ENCODE measurements at regions not wholly inside any gene's neighbourhood (a gene's known extent, or its start where the extent isn't known, plus 50 kb on each side); places are given as distances from the start of the nearest gene placed in this dataset.

GRCh38 chr22:48314073-48314472 is 1513.6 kb downstream of the BRD1 start:
- Histone ChIP-seq H3K4me3 (ENCODE audit: low read length) (no peak overlapping the region), H3K4me1 (ENCODE audit: control insufficient read depth, insufficient read depth, low read length) (no peaks in the 10 kb centered on the region), H3K36me3 (ENCODE audit: control insufficient read depth, insufficient read depth, low read length) (no peaks in the 10 kb centered on the region), H3K27ac (ENCODE audit: low read depth, low read length) (no peak overlapping the region), H3K9ac (ENCODE audit: low read length) (no peak overlapping the region), H3K27me3 (ENCODE audit: control insufficient read depth, insufficient read depth, low read length) (no peaks in the 10 kb centered on the region)

DNA sequence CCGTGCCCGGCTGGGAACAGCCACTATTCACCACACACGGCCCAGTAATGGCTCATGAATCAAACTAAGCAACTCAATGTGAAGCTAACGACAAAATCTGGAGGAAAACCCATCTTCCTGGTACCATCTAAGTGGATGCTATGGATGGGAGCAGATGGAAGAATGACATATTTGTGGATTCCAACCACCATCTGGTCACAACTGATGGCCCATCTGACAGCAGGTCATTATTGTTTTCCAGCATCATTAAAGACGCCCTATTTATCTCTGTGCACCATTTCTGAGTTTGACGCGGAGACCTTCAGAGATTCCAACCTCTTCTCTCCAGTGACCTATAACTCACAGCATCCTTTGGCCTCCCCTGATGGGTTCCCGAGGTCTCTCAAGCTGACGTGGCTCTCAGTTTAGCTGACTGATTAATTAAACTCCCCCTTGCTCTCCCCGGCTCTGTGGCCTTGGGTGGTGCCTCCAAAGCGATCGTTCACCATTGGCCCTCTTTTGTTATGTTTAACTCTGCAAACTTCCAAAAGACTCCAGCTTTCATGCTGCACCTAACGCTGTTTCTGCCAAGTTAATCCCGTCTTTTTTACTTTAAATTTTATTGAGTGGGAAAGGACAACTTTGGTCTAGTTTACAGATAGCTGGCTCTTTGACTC is 1514.4 kb downstream of the BRD1 start:
- H3K36me3 ChIP-seq (ENCODE audit: control insufficient read depth, insufficient read depth, low read length), result no peaks in the 10 kb centered on the region
- no peak overlapping the region for H3K27ac ChIP-seq (ENCODE audit: low read depth, low read length)
- H3K4me3 ChIP-seq (ENCODE audit: low read length), result no peak overlapping the region
- no peak overlapping the region for H3K9ac ChIP-seq (ENCODE audit: low read length)
- no peaks in the 10 kb centered on the region for H3K27me3 ChIP-seq (ENCODE audit: control insufficient read depth, insufficient read depth, low read length)
- no peaks in the 10 kb centered on the region for H3K4me1 ChIP-seq (ENCODE audit: control insufficient read depth, insufficient read depth, low read length)

GRCh38 chr22:48310740-48311139 is 1516.9 kb downstream of the BRD1 start:
- no peak overlapping the region for H3K27ac ChIP-seq (ENCODE audit: low read depth, low read length)
- no peak overlapping the region for H3K9ac ChIP-seq (ENCODE audit: low read length)
- H3K27me3 ChIP-seq (ENCODE audit: control insufficient read depth, insufficient read depth, low read length), result no peaks in the 10 kb centered on the region
- no peaks in the 10 kb centered on the region for H3K36me3 ChIP-seq (ENCODE audit: control insufficient read depth, insufficient read depth, low read length)
- H3K4me1 ChIP-seq (ENCODE audit: control insufficient read depth, insufficient read depth, low read length), result no peaks in the 10 kb centered on the region
- no peak overlapping the region for H3K4me3 ChIP-seq (ENCODE audit: low read length)

DNA sequence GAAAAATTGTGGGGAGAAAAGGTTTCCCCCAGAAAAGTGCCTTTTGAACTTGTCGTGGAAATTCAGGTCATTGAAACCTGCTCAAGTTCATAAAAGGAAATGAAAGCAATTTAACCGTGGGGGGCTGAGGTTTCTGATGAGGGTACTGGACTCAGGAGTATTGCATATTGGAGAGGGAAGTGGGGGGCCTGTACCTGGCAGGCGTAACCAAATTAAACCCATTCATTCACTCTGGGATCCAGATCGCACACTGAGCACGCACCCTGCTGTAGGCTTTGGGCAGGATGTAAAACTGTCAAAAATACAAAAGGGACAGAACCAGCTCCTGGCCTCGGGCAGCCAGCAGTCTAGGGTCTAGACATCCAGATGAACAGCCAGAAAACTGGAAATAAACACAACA is 1517.4 kb downstream of the BRD1 start:
- no peak overlapping the region for H3K27ac ChIP-seq (ENCODE audit: low read depth, low read length)
- no peaks in the 10 kb centered on the region for H3K27me3 ChIP-seq (ENCODE audit: control insufficient read depth, insufficient read depth, low read length)
- H3K4me1 ChIP-seq (ENCODE audit: control insufficient read depth, insufficient read depth, low read length), result no peaks in the 10 kb centered on the region
- no peaks in the 10 kb centered on the region for H3K36me3 ChIP-seq (ENCODE audit: control insufficient read depth, insufficient read depth, low read length)
- H3K4me3 ChIP-seq (ENCODE audit: low read length), result no peak overlapping the region
- H3K9ac ChIP-seq (ENCODE audit: low read length), result no peak overlapping the region

DNA sequence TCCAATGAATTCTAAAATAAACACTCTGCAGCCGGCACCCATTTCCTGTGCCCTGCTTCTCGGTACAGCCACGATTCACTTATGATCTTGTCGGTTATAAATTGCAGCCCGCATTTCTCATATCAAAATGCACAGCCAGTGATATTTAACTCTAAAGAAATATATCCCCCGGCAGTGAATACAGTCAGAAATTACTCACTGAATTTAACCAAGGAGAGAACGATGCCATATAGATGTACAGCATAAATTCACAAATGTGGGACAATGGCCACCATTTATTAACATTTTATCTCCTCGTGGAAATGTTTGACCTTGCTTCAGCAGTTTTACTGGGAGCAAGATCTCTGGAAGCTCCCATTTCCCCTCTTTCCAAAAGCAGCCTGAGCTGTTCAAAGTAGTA is 1517.8 kb downstream of the BRD1 start:
- Histone ChIP-seq H3K4me3 (ENCODE audit: low read length) (no peak overlapping the region), H3K27ac (ENCODE audit: low read depth, low read length) (no peak overlapping the region), H3K36me3 (ENCODE audit: control insufficient read depth, insufficient read depth, low read length) (no peaks in the 10 kb centered on the region), H3K4me1 (ENCODE audit: control insufficient read depth, insufficient read depth, low read length) (no peaks in the 10 kb centered on the region), H3K9ac (ENCODE audit: low read length) (no peak overlapping the region), H3K27me3 (ENCODE audit: control insufficient read depth, insufficient read depth, low read length) (no peaks in the 10 kb centered on the region)

DNA sequence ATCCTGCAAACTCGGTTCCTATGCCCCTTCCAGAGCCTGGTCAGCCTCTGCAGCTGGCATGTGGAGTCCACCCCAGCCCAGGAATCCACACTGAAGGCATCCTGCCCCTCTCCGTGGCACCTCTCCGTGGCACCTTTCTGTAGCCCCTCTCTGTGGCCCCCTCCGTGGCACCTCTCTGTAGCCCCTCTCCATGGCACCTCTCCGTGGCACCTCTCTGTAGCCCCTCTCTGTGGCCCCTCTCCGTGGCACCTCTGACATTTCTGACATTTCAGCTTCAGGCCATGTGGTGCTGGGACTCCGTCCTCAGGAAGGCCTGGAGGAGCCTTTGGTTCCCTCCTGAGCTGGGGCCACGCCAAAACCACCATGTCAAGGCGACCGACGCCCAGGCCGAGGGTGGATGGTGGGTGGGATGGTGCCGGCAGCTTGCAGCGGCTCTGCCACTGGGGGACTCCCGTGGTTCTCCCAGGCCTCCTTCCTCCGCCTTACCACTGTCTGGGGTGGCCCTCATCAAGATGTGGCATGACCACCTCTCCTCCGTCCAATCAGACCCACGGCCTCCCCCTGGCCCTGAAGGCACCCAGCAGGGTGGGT is 1518.5 kb downstream of the BRD1 start:
- Histone ChIP-seq H3K36me3 (ENCODE audit: control insufficient read depth, insufficient read depth, low read length) (no peaks in the 10 kb centered on the region), H3K9ac (ENCODE audit: low read length) (no peak overlapping the region), H3K27ac (ENCODE audit: low read depth, low read length) (no peak overlapping the region), H3K4me1 (ENCODE audit: control insufficient read depth, insufficient read depth, low read length) (no peaks in the 10 kb centered on the region), H3K4me3 (ENCODE audit: low read length) (no peak overlapping the region), H3K27me3 (ENCODE audit: control insufficient read depth, insufficient read depth, low read length) (no peaks in the 10 kb centered on the region)

GRCh38 chr22:48307931-48308330 is 1519.7 kb downstream of the BRD1 start:
- Histone ChIP-seq H3K36me3 (ENCODE audit: control insufficient read depth, insufficient read depth, low read length) (no peaks in the 10 kb centered on the region), H3K27me3 (ENCODE audit: control insufficient read depth, insufficient read depth, low read length) (peaks cover 3% of the 10 kb centered on the region), H3K27ac (ENCODE audit: low read depth, low read length) (no peak overlapping the region), H3K4me3 (ENCODE audit: low read length) (no peak overlapping the region), H3K9ac (ENCODE audit: low read length) (no peak overlapping the region), H3K4me1 (ENCODE audit: control insufficient read depth, insufficient read depth, low read length) (no peaks in the 10 kb centered on the region)

DNA sequence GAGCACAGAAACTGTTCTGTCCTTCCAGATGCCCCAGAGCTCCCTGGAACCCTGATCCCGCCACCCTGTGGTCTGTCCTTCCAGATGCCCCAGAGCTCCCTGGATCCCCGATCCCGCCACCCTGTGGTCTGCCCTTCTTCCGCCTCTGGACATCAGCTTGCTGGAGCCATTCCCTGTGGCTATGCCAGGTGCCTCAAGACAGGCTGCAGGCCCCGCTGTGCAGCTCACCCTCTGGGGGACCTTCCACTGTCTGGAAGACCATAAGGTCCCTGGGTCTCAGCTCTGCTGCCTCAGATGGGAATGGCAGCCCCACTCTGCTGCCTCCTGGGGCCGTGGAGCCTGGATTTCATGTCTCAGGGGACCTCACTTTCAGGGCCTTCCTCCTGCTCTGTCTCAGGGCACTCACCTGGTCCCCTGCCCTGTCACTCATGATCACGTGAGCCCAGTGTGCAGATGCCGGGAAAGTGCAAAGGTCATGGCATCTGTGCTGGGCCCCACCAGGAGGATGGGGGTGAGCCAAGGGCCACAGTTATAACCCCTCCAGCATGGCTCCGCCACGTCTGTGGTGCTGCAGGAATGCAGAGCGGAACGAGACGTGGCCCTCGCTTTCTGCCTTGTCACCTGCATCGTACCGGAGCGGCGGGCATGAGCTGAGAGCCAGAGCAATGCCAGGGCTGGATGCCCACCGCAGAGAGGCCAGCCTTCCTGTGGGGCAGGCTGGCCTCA is 1520.7 kb downstream of the BRD1 start:
- no peak overlapping the region for H3K4me3 ChIP-seq (ENCODE audit: low read length)
- no peaks in the 10 kb centered on the region for H3K36me3 ChIP-seq (ENCODE audit: control insufficient read depth, insufficient read depth, low read length)
- no peaks in the 10 kb centered on the region for H3K4me1 ChIP-seq (ENCODE audit: control insufficient read depth, insufficient read depth, low read length)
- no peak overlapping the region for H3K9ac ChIP-seq (ENCODE audit: low read length)
- peaks cover 3% of the 10 kb centered on the region for H3K27me3 ChIP-seq (ENCODE audit: control insufficient read depth, insufficient read depth, low read length)
- H3K27ac ChIP-seq (ENCODE audit: low read depth, low read length), result no peak overlapping the region

- H3K4me3 ChIP-seq (ENCODE audit: low read length), result no peak overlapping the region
- H3K27me3 ChIP-seq (ENCODE audit: control insufficient read depth, insufficient read depth, low read length), result peaks cover 3% of the 10 kb centered on the region
- H3K36me3 ChIP-seq (ENCODE audit: control insufficient read depth, insufficient read depth, low read length), result no peaks in the 10 kb centered on the region
- H3K9ac ChIP-seq (ENCODE audit: low read length), result no peak overlapping the region
- H3K27ac ChIP-seq (ENCODE audit: low read depth, low read length), result no peak overlapping the region
- H3K4me1 ChIP-seq (ENCODE audit: control insufficient read depth, insufficient read depth, low read length), result no peaks in the 10 kb centered on the region
Measured at GRCh38 chr22:48306284-48306683, 1521.4 kb downstream of the BRD1 start.

DNA sequence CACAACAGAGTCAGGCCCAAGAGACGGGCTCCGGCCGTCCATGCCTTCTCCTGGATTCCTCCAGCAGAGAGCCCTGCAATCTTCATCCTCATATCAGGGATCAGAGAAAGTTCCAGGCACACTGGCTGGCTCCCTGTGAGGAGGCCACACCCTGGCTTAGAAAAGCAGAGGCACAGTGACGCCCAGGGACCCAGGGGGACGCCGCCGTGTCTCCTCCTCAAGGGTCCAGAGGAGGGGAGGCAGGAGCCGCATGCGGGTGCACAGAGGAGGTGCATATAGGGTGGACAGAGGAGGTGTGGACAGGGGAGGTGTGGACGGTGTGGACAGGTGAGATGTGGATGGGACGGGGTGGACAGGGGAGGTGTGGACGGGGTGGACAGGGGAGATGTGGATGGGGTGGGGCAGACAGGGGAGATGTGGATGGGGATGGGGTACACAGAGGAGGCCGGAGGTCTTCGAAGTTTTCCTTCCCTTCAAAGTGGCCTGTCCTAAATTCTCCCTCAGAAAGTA is 1521.9 kb downstream of the BRD1 start:
- Histone ChIP-seq H3K4me1 (ENCODE audit: control insufficient read depth, insufficient read depth, low read length) (no peaks in the 10 kb centered on the region), H3K27ac (ENCODE audit: low read depth, low read length) (no peak overlapping the region), H3K9ac (ENCODE audit: low read length) (no peak overlapping the region), H3K36me3 (ENCODE audit: control insufficient read depth, insufficient read depth, low read length) (no peaks in the 10 kb centered on the region), H3K27me3 (ENCODE audit: control insufficient read depth, insufficient read depth, low read length) (peaks cover 3% of the 10 kb centered on the region), H3K4me3 (ENCODE audit: low read length) (no peak overlapping the region)

DNA sequence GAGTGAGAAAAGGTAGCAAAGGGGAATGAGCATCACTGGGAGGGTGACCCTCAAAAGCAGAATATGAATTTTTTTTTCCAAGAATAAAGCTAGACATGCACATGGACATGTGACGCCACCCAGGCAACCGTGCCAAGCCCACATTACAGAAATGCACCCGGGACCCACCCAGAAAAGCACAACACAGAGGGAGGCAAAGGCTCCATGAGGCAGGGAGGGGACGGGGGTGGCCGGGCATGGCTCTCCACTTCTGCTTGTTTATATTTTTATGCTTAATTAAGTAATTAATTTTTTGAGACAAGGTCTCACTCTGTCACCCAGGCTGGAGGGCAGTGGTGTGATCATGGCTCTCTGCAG is 1524.3 kb downstream of the BRD1 start:
- Histone ChIP-seq H3K9ac (ENCODE audit: low read length) (no peak overlapping the region), H3K27ac (ENCODE audit: low read depth, low read length) (no peak overlapping the region), H3K4me3 (ENCODE audit: low read length) (no peak overlapping the region), H3K4me1 (ENCODE audit: control insufficient read depth, insufficient read depth, low read length) (no peaks in the 10 kb centered on the region), H3K36me3 (ENCODE audit: control insufficient read depth, insufficient read depth, low read length) (no peaks in the 10 kb centered on the region), H3K27me3 (ENCODE audit: control insufficient read depth, insufficient read depth, low read length) (peaks cover 3% of the 10 kb centered on the region)

- Histone ChIP-seq H3K4me1 (ENCODE audit: control insufficient read depth, insufficient read depth, low read length) (no peaks in the 10 kb centered on the region), H3K27ac (ENCODE audit: low read depth, low read length) (no peak overlapping the region), H3K36me3 (ENCODE audit: control insufficient read depth, insufficient read depth, low read length) (no peaks in the 10 kb centered on the region), H3K27me3 (ENCODE audit: control insufficient read depth, insufficient read depth, low read length) (peaks cover 3% of the 10 kb centered on the region), H3K4me3 (ENCODE audit: low read length) (no peak overlapping the region), H3K9ac (ENCODE audit: low read length) (no peak overlapping the region)
Measured at GRCh38 chr22:48302657-48303368, 1524.9 kb downstream of the BRD1 start.
